Fibroblast of lung (primary cell): ENCODE measurements at regions not wholly inside any gene's neighbourhood (a gene's known extent, or its start where the extent isn't known, plus 50 kb on each side); places are given as distances from the start of the nearest gene placed in this dataset.

Experiments used
- DNase-seq, 2 donors: peaks; one replicate each; pipeline versions ENCODE4 v3.0.0 to v3.0.0-alpha.2; 2010; ENCODE audit warnings: low read depth in 2 of 2
- H2AFZ ChIP-seq: 2 replicates; pipeline ENCODE4 v1.5.1; 2012; ENCODE audit warnings: low read length, control low read depth, inconsistent platforms
- H3K27ac ChIP-seq: 2 replicates; pipeline ENCODE4 v1.5.1; 2011; ENCODE audit warnings: low read length, control low read depth; ENCODE audit not compliant: insufficient read depth
- H3K27me3 ChIP-seq: 2 replicates; pipeline ENCODE4 v1.5.1; 2011; ENCODE audit warnings: mild to moderate bottlenecking, low read length; ENCODE audit not compliant: control insufficient read depth, insufficient read depth
- H3K36me3 ChIP-seq: 2 replicates; pipeline ENCODE4 v1.5.1; 2011; ENCODE audit warnings: low read length; ENCODE audit not compliant: control insufficient read depth, insufficient read depth
- H3K4me1 ChIP-seq: 2 replicates; pipeline ENCODE4 v1.5.1; 2011; ENCODE audit warnings: low read length; ENCODE audit not compliant: control insufficient read depth, insufficient read depth; ENCODE audit errors: extremely low read depth
- H3K4me2 ChIP-seq: 2 replicates; pipeline ENCODE4 v1.5.1; 2011; ENCODE audit warnings: low read length, control low read depth; ENCODE audit not compliant: insufficient read depth; ENCODE audit errors: extremely low read depth
- H3K4me3 ChIP-seq, 4 experiments: fragments of 200-600 bp in 1 of 4; sonication (generic) in 1 of 4; replicated peaks in 1 of 4; 2 replicates each; pipeline ENCODE4 v1.5.1; 2011 to 2016; ENCODE audit warnings: low read length in 4 of 4, low read depth in 3 of 4, mild to moderate bottlenecking in 3 of 4, control low read depth in 2 of 4, inconsistent platforms in 1 of 4, mixed read lengths in 1 of 4; ENCODE audit not compliant: insufficient read depth in 1 of 4; ENCODE audit errors: control extremely low read depth in 1 of 4
- H3K79me2 ChIP-seq: 2 replicates; pipeline ENCODE4 v1.5.1; 2012; ENCODE audit warnings: mild to moderate bottlenecking, low read length, inconsistent platforms; ENCODE audit not compliant: control insufficient read depth, insufficient read depth
- H3K9ac ChIP-seq: 2 replicates; pipeline ENCODE4 v1.5.1; 2011; ENCODE audit warnings: mild to moderate bottlenecking, low read length, control low read depth; ENCODE audit not compliant: insufficient read depth
- H3K9me3 ChIP-seq: 2 replicates; pipeline ENCODE4 v1.5.1; 2012; ENCODE audit warnings: low read depth, low read length; ENCODE audit not compliant: control insufficient read depth, insufficient read depth
- H4K20me1 ChIP-seq: 2 replicates; pipeline ENCODE4 v1.5.1; 2011; ENCODE audit warnings: low read length; ENCODE audit not compliant: control insufficient read depth, insufficient read depth; ENCODE audit errors: extremely low read depth
- CTCF ChIP-seq, 2 donors: IDR thresholded peaks in 1 of 2; conservative IDR thresholded peaks in 1 of 2; 1 replicate in 1 of 2; 2 replicates in 1 of 2; pipeline ENCODE4 v1.5.1; 2011 to 2012; ENCODE audit warnings: low read length in 2 of 2, control low read depth in 1 of 2, inconsistent platforms in 1 of 2, low read depth in 1 of 2, mild to moderate bottlenecking in 1 of 2
- EZH2 ChIP-seq: IDR thresholded peaks from 2 replicates; pipeline ENCODE4 v1.5.1; 2012; ENCODE audit warnings: low read length, control low read depth, mild to moderate bottlenecking; ENCODE audit errors: missing control alignments

GRCh38 chr5:4906786-4907185, 233.3 kb upstream of the ADAMTS16 start:
- peak in 1 of 2 donors; percentile 11 for DNase-seq

GRCh38 chr5:4907571-4907970, 232.6 kb upstream of the ADAMTS16 start:
- no peak for TF ChIP-seq EZH2
- no peak for TF ChIP-seq CTCF (conservative IDR thresholded peaks at IDR 0.05 in 1 of 2, IDR thresholded peaks at IDR 0.05 in 1 of 2; ENCODE audit: low read depth in 1 of 2, low read length in 2 of 2)
- Histone ChIP-seq H3K27ac (no peak overlapping the region), H4K20me1 (no peaks in the 10 kb centered on the region)

More at GRCh38 chr5:4906786-4907185, 233.3 kb upstream of the ADAMTS16 start:
- Histone ChIP-seq H3K27me3 (no peaks in the 10 kb centered on the region), H3K79me2 (no peaks in the 10 kb centered on the region), H2AFZ (no peak overlapping the region), H3K4me2 (no peak overlapping the region), H4K20me1 (no peaks in the 10 kb centered on the region), H3K9ac (no peak overlapping the region), H3K9me3 (no peaks in the 10 kb centered on the region), H3K4me1 (no peaks in the 10 kb centered on the region), H3K36me3 (no peaks in the 10 kb centered on the region), H3K4me3 (no peak overlapping the region), H3K27ac (no peak overlapping the region)
- TF ChIP-seq CTCF (conservative IDR thresholded peaks at IDR 0.05 in 1 of 2, IDR thresholded peaks at IDR 0.05 in 1 of 2; ENCODE audit: low read depth in 1 of 2, low read length in 2 of 2): no peak
- TF ChIP-seq EZH2: no peak

GRCh38 chr5:4909086-4909485, 231.0 kb upstream of the ADAMTS16 start:
- H2AFZ ChIP-seq: no peak overlapping the region
- no peak overlapping the region for H3K27ac ChIP-seq
- no peak overlapping the region for H3K9ac ChIP-seq
- H3K4me3 ChIP-seq: no peak overlapping the region
- H3K36me3 ChIP-seq: no peaks in the 10 kb centered on the region
- no peaks in the 10 kb centered on the region for H3K4me1 ChIP-seq
- H3K9me3 ChIP-seq: no peaks in the 10 kb centered on the region
- no peaks in the 10 kb centered on the region for H3K27me3 ChIP-seq
- H3K4me2 ChIP-seq: no peak overlapping the region
- no peaks in the 10 kb centered on the region for H3K79me2 ChIP-seq
- DNase-seq: no peak
- TF ChIP-seq EZH2 (no peak), CTCF (conservative IDR thresholded peaks at IDR 0.05 in 1 of 2, IDR thresholded peaks at IDR 0.05 in 1 of 2; ENCODE audit: low read depth in 1 of 2, low read length in 2 of 2) (no peak)
- no peaks in the 10 kb centered on the region for H4K20me1 ChIP-seq

More at GRCh38 chr5:4907571-4907970, 232.6 kb upstream of the ADAMTS16 start:
- no peaks in the 10 kb centered on the region for H3K4me1 ChIP-seq
- H3K4me3 ChIP-seq: no peak overlapping the region
- no peaks in the 10 kb centered on the region for H3K9me3 ChIP-seq
- no peak overlapping the region for H3K4me2 ChIP-seq
- DNase-seq: no peak
- no peak overlapping the region for H2AFZ ChIP-seq
- no peaks in the 10 kb centered on the region for H3K27me3 ChIP-seq
- no peak overlapping the region for H3K9ac ChIP-seq
- no peaks in the 10 kb centered on the region for H3K36me3 ChIP-seq
- no peaks in the 10 kb centered on the region for H3K79me2 ChIP-seq
